Vagina (tissue), 2 donors: ENCODE measurements at regions not wholly inside any gene's neighbourhood (a gene's known extent, or its start where the extent isn't known, plus 50 kb on each side); places are given as distances from the start of the nearest gene placed in this dataset.

Experiments
- DNase-seq, 2 donors: peaks; one replicate each; pipeline ENCODE4 v3.0.0-alpha.2; 2017; ENCODE audit errors: extremely low spot score in 2 of 2
- H3K27ac ChIP-seq: fragments of 200-600 bp; sonication (generic); one replicate; pipeline ENCODE4 v1.5.1; 2019
- H3K27me3 ChIP-seq: fragments of 200-600 bp; sonication (generic); one replicate; pipeline ENCODE4 v1.5.1; 2019
- H3K36me3 ChIP-seq, 2 donors: fragments of 200-600 bp; sonication (generic); one replicate each; pipeline ENCODE4 v1.5.1; 2017 to 2019
- H3K4me1 ChIP-seq: fragments of 200-600 bp; sonication (generic); one replicate; pipeline ENCODE4 v1.5.1; 2019
- H3K4me3 ChIP-seq, 2 donors: fragments of 200-600 bp; sonication (generic); 1 replicate in 1 of 2; 2 replicates in 1 of 2; pipeline ENCODE4 v1.5.1; 2016 to 2019
- H3K9me3 ChIP-seq: fragments of 200-600 bp; sonication (generic); one replicate; pipeline ENCODE4 v1.5.1; 2019
- POLR2A ChIP-seq, 2 donors: fragments of 450-650 bp; IDR thresholded peaks; one replicate each; pipeline ENCODE4 v1.6.1; 2017; ENCODE audit warnings: antibody characterized with exemption in 2 of 2, mild to moderate bottlenecking in 2 of 2, moderate library complexity in 2 of 2
- POLR2AphosphoS5 ChIP-seq, 2 donors: sonication (generic); formaldehyde crosslinking; IDR thresholded peaks; one replicate each; pipeline ENCODE4 v1.9.0; 2017; ENCODE audit warnings: antibody characterized with exemption in 2 of 2, mild to moderate bottlenecking in 2 of 2, low read depth in 1 of 2; ENCODE audit not compliant: insufficient read depth in 1 of 2
- intact Hi-C: fragments of 100-400 bp; cut with DNase I; formaldehyde crosslinking; loops from one replicate; pipeline ENCODE4 v1.15.1; 2023
- TF ChIP-seq, protein P1 (sequence below), 3 experiments: fragments of 450-650 bp in 2 of 3; fragments of 200-600 bp in 1 of 3; sonication (generic) in 1 of 3; IDR thresholded peaks; one replicate each; pipeline ENCODE4 v1.5.1; 2017 to 2019; ENCODE audit warnings: antibody characterized with exemption in 3 of 3, mild to moderate bottlenecking in 2 of 3, moderate library complexity in 2 of 3

GRCh38 chr10:4020631-4021030 is 235.6 kb upstream of the KLF6 start:
- Histone ChIP-seq H3K27me3 (no peaks in the 10 kb centered on the region), H3K27ac (no peak overlapping the region), H3K4me1 (no peaks in the 10 kb centered on the region), H3K36me3 (no peaks in the 10 kb centered on the region), H3K9me3 (no peaks in the 10 kb centered on the region), H3K4me3 (no peak overlapping the region)
- TF ChIP-seq, protein P1, sequence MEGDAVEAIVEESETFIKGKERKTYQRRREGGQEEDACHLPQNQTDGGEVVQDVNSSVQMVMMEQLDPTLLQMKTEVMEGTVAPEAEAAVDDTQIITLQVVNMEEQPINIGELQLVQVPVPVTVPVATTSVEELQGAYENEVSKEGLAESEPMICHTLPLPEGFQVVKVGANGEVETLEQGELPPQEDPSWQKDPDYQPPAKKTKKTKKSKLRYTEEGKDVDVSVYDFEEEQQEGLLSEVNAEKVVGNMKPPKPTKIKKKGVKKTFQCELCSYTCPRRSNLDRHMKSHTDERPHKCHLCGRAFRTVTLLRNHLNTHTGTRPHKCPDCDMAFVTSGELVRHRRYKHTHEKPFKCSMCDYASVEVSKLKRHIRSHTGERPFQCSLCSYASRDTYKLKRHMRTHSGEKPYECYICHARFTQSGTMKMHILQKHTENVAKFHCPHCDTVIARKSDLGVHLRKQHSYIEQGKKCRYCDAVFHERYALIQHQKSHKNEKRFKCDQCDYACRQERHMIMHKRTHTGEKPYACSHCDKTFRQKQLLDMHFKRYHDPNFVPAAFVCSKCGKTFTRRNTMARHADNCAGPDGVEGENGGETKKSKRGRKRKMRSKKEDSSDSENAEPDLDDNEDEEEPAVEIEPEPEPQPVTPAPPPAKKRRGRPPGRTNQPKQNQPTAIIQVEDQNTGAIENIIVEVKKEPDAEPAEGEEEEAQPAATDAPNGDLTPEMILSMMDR (IDR thresholded peaks at IDR 0.05), result no peak
- no peak for TF ChIP-seq POLR2A (IDR thresholded peaks at IDR 0.05)
- TF ChIP-seq POLR2AphosphoS5 (IDR thresholded peaks at IDR 0.05; ENCODE audit: insufficient read depth in 1 of 2, low read depth in 1 of 2), result no peak
- DNase-seq, result no peak
- intact Hi-C loops, result no loop called here

DNA sequence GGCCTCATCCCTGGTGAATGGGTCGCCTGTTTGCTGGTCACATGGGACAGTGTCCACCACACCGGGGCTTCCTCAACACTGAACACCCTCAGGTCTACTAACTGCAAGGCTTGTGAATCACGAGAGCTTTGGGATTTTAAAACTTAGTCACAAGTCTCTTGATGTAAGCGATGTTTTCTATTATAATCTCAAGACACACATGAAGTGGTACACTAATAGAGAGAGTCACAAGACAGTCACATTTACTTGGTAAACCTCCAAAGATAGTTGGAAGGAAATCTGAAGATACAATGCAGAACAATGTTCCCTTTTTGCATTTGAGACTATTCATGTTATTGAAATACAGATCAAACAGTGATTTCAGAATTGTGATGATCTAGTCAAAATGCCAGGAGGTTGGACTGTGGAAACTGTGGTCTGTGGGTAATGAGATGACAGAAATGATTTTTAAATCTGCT is 233.1 kb upstream of the KLF6 start:
- Histone ChIP-seq H3K36me3 (no peaks in the 10 kb centered on the region), H3K27me3 (no peaks in the 10 kb centered on the region), H3K4me3 (no peak overlapping the region), H3K27ac (no peak overlapping the region), H3K9me3 (no peaks in the 10 kb centered on the region), H3K4me1 (no peaks in the 10 kb centered on the region)
- no peak for DNase-seq
- TF ChIP-seq, protein P1 (IDR thresholded peaks at IDR 0.05), result no peak
- TF ChIP-seq POLR2AphosphoS5 (IDR thresholded peaks at IDR 0.05; ENCODE audit: insufficient read depth in 1 of 2, low read depth in 1 of 2) (no peak), POLR2A (IDR thresholded peaks at IDR 0.05) (no peak)
- intact Hi-C loops, result no loop called here

DNA sequence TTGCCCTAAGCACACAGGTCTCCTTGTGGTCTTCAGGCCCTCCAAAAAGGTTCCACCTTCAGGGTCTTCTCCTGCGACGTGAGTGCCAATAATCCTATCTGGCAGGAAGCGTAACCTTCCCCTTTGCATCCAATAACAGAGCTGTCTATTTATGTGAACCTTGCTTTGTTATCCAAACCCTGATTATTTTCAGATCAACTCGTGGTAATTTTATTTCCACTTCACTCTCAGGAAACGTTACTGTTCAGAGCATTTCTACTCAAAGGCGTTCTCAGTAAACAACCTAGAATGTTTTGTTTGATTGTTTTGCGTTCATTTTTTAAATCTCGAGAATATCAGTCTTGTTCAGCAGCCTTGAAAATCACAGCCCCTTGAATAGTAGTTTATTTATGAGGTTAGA is 232.3 kb upstream of the KLF6 start:
- H3K27ac ChIP-seq, result no peak overlapping the region
- intact Hi-C loops, result no loop called here
- no peaks in the 10 kb centered on the region for H3K36me3 ChIP-seq
- TF ChIP-seq POLR2A (IDR thresholded peaks at IDR 0.05) (no peak), POLR2AphosphoS5 (IDR thresholded peaks at IDR 0.05; ENCODE audit: insufficient read depth in 1 of 2, low read depth in 1 of 2) (no peak)
- TF ChIP-seq, protein P1 (IDR thresholded peaks at IDR 0.05), result no peak
- H3K4me1 ChIP-seq, result no peaks in the 10 kb centered on the region
- no peak overlapping the region for H3K4me3 ChIP-seq
- no peaks in the 10 kb centered on the region for H3K27me3 ChIP-seq
- no peak for DNase-seq
- H3K9me3 ChIP-seq, result no peaks in the 10 kb centered on the region

DNA sequence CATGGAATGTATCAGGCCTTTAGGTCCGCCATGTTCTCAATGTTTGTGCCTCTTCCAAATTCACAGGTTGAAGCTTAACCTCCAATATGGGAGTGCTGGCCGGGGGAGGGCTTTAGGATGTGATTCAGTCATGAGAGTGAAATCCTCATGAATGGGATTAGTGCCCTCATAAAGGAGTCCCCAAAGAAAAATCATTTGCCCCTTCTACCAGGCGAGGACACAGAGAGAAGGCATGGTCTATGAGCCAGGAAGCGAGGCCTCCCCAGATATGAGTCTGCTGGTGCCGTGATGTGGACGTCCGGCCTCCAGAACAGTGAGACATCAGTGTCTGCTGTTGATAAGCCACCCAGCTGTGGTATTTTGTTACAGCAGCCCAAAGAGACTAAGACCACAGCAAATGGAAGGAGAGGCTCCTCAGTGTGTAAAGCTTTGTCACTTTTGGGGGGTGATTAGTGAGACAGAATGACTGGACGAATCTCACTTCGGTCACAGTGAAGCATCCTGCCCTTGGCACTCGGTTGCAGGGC is 231.3 kb upstream of the KLF6 start:
- Histone ChIP-seq H3K36me3 (no peaks in the 10 kb centered on the region), H3K4me3 (no peak overlapping the region), H3K9me3 (no peaks in the 10 kb centered on the region), H3K27me3 (no peaks in the 10 kb centered on the region), H3K27ac (no peak overlapping the region), H3K4me1 (no peaks in the 10 kb centered on the region)
- no peak for DNase-seq
- TF ChIP-seq, protein P1 (IDR thresholded peaks at IDR 0.05), result no peak
- no peak for TF ChIP-seq POLR2A (IDR thresholded peaks at IDR 0.05)
- TF ChIP-seq POLR2AphosphoS5 (IDR thresholded peaks at IDR 0.05; ENCODE audit: insufficient read depth in 1 of 2, low read depth in 1 of 2), result no peak
- intact Hi-C loops, result no loop called here

- Histone ChIP-seq H3K27ac (no peak overlapping the region), H3K4me3 (no peak overlapping the region), H3K9me3 (no peaks in the 10 kb centered on the region), H3K27me3 (no peaks in the 10 kb centered on the region), H3K4me1 (no peaks in the 10 kb centered on the region), H3K36me3 (no peaks in the 10 kb centered on the region)
- intact Hi-C loops, result no loop called here
- TF ChIP-seq POLR2AphosphoS5 (IDR thresholded peaks at IDR 0.05; ENCODE audit: insufficient read depth in 1 of 2, low read depth in 1 of 2) (no peak), POLR2A (IDR thresholded peaks at IDR 0.05) (no peak)
- TF ChIP-seq, protein P1 (IDR thresholded peaks at IDR 0.05), result no peak
- no peak for DNase-seq
Measured at GRCh38 chr10:4013651-4014121, 228.7 kb upstream of the KLF6 start.
